ENCODE measurements at regions not wholly inside any gene's neighbourhood (a gene's known extent, or its start where the extent isn't known, plus 50 kb on each side); places are given as distances from the start of the nearest gene placed in this dataset.

DNA sequence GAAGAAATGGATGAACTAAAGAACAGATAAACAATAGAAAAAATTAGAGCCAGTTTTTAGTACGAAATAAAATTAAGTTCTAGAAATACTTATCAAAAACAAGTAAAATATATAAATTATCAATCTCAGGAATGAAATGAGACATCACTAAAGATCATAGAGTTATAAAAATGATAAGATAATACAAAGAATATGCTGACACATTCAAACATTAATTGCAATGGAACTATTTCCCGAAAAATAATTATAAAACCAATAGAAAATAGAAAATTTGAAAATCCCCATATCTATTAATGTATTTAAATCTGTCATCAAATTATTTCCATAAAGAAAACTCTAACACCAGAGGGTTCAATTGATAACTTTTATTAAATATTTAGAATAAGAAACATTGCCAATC is 458.1 kb upstream of the MBL2 start:
- TF ChIP-seq POLR2A (IDR thresholded peaks at IDR 0.05), result no peak
- no peak for TF ChIP-seq POLR2AphosphoS5 (IDR thresholded peaks at IDR 0.05)
- TF ChIP-seq CTCF (IDR thresholded peaks at IDR 0.05 in 8 of 11, conservative IDR thresholded peaks at IDR 0.05 in 3 of 11), result no peak
